Cardiac muscle cell (in vitro differentiated cells and primary cell): ENCODE measurements at regions not wholly inside any gene's neighbourhood (a gene's known extent, or its start where the extent isn't known, plus 50 kb on each side); places are given as distances from the start of the nearest gene placed in this dataset.

Experiments
- DNase-seq, 2 donors: peaks; one replicate each; pipeline versions ENCODE4 v3.0.0 to v3.0.0-alpha.2; 2010 to 2017; ENCODE audit warnings: low read depth in 1 of 2, low spot score in 1 of 2
- H3K27ac ChIP-seq: fragments of 200-600 bp; sonication (generic); 2 replicates; pipeline ENCODE4 v1.5.1; 2016
- H3K27me3 ChIP-seq: fragments of 200-600 bp; sonication (generic); 2 replicates; pipeline ENCODE4 v1.6.0; 2016; ENCODE audit warnings: control low read depth
- H3K36me3 ChIP-seq: fragments of 200-600 bp; sonication (generic); 2 replicates; pipeline ENCODE4 v1.5.1; 2016; ENCODE audit warnings: control low read depth
- H3K4me1 ChIP-seq: fragments of 200-600 bp; sonication (generic); 2 replicates; pipeline ENCODE4 v1.8.1; 2017; ENCODE audit warnings: low read depth, mild to moderate bottlenecking, mixed run types
- H3K4me3 ChIP-seq: fragments of 200-600 bp; sonication (generic); 2 replicates; pipeline ENCODE4 v1.5.1; 2016; ENCODE audit warnings: mild to moderate bottlenecking
- H3K9me3 ChIP-seq: fragments of 200-600 bp; sonication (generic); 2 replicates; pipeline ENCODE4 v1.5.1; 2017; ENCODE audit warnings: low read depth, mild to moderate bottlenecking, control low read depth
- TF ChIP-seq, protein P1 (sequence below): IDR thresholded peaks from 2 replicates; pipeline ENCODE4 v1.5.1; 2012; ENCODE audit warnings: low read depth, mild to moderate bottlenecking, low read length

DNA sequence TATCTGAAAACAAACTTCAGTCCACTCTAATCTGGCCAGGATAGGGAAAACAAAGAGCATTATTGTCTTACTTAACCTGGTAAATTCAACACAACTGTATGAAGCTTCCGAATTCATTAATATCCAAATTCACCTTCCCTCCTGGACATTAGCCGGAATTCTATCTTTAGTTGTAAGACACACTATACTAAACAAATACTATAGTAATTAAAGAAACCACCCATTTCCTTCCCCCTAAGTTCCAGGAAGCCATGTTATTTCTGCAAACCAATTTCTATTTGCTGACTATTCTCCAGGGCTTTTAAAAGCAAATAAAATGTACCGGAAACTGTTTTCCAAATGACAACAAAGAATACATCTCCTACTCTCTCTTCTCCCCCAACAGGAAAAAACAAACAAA lies 122.7 kb upstream of the MDM1 start:
- TF ChIP-seq, protein P1, sequence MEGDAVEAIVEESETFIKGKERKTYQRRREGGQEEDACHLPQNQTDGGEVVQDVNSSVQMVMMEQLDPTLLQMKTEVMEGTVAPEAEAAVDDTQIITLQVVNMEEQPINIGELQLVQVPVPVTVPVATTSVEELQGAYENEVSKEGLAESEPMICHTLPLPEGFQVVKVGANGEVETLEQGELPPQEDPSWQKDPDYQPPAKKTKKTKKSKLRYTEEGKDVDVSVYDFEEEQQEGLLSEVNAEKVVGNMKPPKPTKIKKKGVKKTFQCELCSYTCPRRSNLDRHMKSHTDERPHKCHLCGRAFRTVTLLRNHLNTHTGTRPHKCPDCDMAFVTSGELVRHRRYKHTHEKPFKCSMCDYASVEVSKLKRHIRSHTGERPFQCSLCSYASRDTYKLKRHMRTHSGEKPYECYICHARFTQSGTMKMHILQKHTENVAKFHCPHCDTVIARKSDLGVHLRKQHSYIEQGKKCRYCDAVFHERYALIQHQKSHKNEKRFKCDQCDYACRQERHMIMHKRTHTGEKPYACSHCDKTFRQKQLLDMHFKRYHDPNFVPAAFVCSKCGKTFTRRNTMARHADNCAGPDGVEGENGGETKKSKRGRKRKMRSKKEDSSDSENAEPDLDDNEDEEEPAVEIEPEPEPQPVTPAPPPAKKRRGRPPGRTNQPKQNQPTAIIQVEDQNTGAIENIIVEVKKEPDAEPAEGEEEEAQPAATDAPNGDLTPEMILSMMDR = no peak
- H3K27ac ChIP-seq = no peak overlapping the region

DNA sequence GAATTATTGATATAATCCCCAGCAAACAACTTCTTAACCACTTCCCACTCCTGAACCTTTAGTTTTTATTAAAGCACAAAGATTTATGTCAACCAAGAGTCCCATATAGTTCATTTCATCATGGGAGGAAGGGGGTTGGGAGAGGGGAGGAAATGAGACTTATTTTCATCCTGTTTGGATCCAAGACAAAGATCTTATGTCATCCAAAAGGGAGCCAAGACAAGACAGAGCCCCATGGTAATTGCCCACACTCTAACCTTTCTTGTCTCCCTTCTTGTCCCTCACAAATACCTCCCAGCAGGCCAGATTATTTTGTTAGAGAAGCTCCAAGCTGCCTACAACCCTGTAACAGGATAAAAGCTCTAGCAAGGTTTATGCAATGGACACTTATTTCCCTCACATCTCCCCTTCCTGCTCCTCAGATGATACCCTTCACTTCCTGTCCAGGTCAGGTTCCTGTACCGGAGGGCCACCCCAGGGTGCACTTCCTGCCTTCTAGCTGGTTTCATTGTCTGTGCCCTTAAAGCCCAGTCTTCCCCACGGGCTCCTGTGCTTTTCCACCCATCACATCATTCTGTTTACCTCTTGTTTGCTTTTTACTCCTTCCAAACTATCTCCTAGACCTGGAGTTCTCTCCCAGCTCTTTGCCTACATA lies 123.7 kb upstream of the MDM1 start:
- Histone ChIP-seq H3K4me3 (no peak overlapping the region), H3K4me1 (no peaks in the 10 kb centered on the region), H3K9me3 (no peaks in the 10 kb centered on the region), H3K27ac (no peak overlapping the region), H3K36me3 (no peaks in the 10 kb centered on the region), H3K27me3 (no peaks in the 10 kb centered on the region)
- TF ChIP-seq, protein P1 = no peak
- peak in 1 of 2 donors; percentile 51 for DNase-seq

More for the DNA sequence above, 122.7 kb upstream of the MDM1 start:
- Histone ChIP-seq H3K27me3 (no peaks in the 10 kb centered on the region), H3K36me3 (no peaks in the 10 kb centered on the region), H3K4me3 (no peak overlapping the region), H3K9me3 (no peaks in the 10 kb centered on the region), H3K4me1 (no peaks in the 10 kb centered on the region)
- no peak for DNase-seq

DNA sequence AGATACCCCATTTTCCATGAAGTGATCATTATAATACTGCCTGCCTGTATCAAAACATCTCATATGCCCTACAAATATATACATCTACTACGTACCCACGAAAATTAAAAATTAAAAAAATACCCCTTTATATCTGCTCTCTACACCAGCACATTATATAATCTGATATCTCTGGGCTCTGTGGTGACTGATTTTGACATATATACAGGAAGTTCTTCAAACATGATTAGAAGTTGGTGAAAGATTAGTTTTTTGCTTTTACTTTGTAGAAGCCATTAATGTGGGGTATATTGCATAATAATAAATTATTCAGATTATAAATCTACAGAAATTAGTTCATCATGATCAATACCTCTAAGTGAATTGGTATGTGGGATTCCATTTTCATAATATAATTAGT lies 126.7 kb upstream of the MDM1 start:
- TF ChIP-seq, protein P1 = no peak
- no peaks in the 10 kb centered on the region for H3K9me3 ChIP-seq
- DNase-seq = no peak

DNA sequence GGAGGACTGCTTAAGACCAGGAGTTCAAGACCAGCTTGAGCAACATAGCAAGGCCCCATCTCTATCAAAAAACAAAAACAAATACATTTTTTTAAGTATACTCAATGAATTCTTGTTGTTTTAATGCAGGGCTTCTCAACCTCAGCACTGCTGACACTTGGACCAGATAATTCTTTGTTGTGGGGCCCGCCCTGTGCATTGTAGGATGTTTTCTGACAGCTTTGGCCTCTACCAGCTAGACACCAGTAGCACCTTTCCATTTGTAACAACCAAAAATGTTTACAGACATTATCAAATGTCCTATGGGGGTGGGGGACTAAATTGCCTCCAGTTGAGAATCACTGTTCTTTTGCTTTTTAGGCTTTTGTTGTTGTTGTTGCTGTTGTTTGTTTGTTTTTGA lies 128.1 kb upstream of the MDM1 start:
- TF ChIP-seq, protein P1 = no peak
- H3K4me1 ChIP-seq = no peaks in the 10 kb centered on the region
- no peaks in the 10 kb centered on the region for H3K27me3 ChIP-seq
- no peaks in the 10 kb centered on the region for H3K9me3 ChIP-seq
- H3K36me3 ChIP-seq = no peaks in the 10 kb centered on the region
- H3K27ac ChIP-seq = no peak overlapping the region
- H3K4me3 ChIP-seq = no peak overlapping the region
- no peak for DNase-seq

More for the DNA sequence above, 126.7 kb upstream of the MDM1 start:
- H3K4me1 ChIP-seq = no peaks in the 10 kb centered on the region
- H3K27ac ChIP-seq = no peak overlapping the region
- no peaks in the 10 kb centered on the region for H3K36me3 ChIP-seq
- no peaks in the 10 kb centered on the region for H3K27me3 ChIP-seq
- H3K4me3 ChIP-seq = no peak overlapping the region

DNA sequence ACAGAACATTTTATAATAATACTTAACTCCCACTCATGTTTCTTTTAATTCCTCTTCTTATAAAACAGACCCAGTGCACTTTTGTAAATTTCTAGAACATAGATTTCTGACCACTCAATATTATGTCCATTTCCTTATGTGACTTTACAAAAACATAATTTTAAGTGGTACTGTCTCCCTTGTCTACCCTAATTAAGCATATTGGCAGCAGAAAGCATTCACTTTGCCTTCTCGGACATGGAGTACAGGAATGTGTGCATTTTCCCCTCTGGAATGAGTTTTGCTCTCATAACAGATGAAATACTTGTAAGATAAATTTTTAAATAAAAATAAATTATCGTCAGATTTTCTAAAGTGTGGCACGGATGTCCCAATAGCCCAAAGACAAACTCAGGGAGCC lies 129.5 kb upstream of the MDM1 start:
- TF ChIP-seq, protein P1 = no peak
- DNase-seq = no peak
- Histone ChIP-seq H3K4me3 (no peak overlapping the region), H3K27me3 (no peaks in the 10 kb centered on the region), H3K27ac (no peak overlapping the region), H3K4me1 (no peaks in the 10 kb centered on the region), H3K36me3 (no peaks in the 10 kb centered on the region), H3K9me3 (no peaks in the 10 kb centered on the region)
